Right atrium auricular region (tissue), 2 donors: ENCODE measurements at regions not wholly inside any gene's neighbourhood (a gene's known extent, or its start where the extent isn't known, plus 50 kb on each side); places are given as distances from the start of the nearest gene placed in this dataset.

ENCODE experiments used
- DNase-seq: peaks from one replicate; pipeline ENCODE4 v3.0.0-alpha.2; 2019; ENCODE audit warnings: low spot score
- H3K27ac ChIP-seq, 2 donors: fragments of 200-600 bp; sonication (generic); 1 replicate in 1 of 2; 2 replicates in 1 of 2; pipeline ENCODE4 v1.5.1; 2016 to 2019
- H3K27me3 ChIP-seq, 2 donors: fragments of 200-600 bp; sonication (generic); one replicate each; pipeline versions ENCODE4 v1.5.1 to v1.6.0; 2017 to 2019
- H3K36me3 ChIP-seq: fragments of 200-600 bp; sonication (generic); one replicate; pipeline ENCODE4 v1.5.1; 2016
- H3K4me1 ChIP-seq, 2 donors: fragments of 200-600 bp; sonication (generic); one replicate each; pipeline versions ENCODE4 v1.5.1 to v1.6.0; 2017 to 2019
- H3K4me3 ChIP-seq, 2 donors: fragments of 200-600 bp; sonication (generic); 1 replicate in 1 of 2; 2 replicates in 1 of 2; pipeline ENCODE4 v1.5.1; 2017 to 2019; ENCODE audit warnings: mild to moderate bottlenecking in 1 of 2, moderate library complexity in 1 of 2
- H3K9me3 ChIP-seq, 2 donors: fragments of 200-600 bp; sonication (generic); one replicate each; pipeline ENCODE4 v1.5.1; 2019
- TF ChIP-seq, protein P1 (sequence below), 2 donors: fragments of 200-600 bp; sonication (generic); IDR thresholded peaks; one replicate each; pipeline ENCODE4 v1.5.1; 2019; ENCODE audit warnings: antibody characterized with exemption in 2 of 2

DNA sequence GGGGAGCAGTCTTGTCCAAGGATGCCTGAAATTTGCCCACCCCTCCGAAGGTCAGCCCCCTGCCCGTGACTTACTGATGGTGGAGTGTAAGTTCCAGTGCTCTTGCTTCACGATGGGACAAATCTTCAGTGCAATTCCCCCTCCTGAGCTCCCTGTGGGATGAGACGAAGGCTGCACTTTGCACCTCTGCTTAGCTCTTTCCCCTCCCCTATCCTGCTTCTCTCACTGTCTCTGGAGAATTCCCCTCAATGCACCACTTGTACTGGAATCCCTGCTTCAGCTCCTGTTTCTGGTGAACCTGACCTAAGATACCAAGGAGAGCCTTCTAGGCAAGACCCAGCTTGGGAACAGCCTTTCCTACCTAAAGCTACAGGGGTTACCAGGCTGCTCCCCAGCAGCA is 122.9 kb upstream of the ZMIZ1 start:
- Histone ChIP-seq H3K27me3 (no peaks in the 10 kb centered on the region), H3K4me1 (peaks cover 0 to 19% of the 10 kb centered on the region in 2 donors), H3K4me3 (no peak overlapping the region), H3K36me3 (no peaks in the 10 kb centered on the region), H3K27ac (no peak overlapping the region), H3K9me3 (peaks cover 0 to 10% of the 10 kb centered on the region in 2 donors)
- DNase-seq = no peak
- TF ChIP-seq, protein P1, sequence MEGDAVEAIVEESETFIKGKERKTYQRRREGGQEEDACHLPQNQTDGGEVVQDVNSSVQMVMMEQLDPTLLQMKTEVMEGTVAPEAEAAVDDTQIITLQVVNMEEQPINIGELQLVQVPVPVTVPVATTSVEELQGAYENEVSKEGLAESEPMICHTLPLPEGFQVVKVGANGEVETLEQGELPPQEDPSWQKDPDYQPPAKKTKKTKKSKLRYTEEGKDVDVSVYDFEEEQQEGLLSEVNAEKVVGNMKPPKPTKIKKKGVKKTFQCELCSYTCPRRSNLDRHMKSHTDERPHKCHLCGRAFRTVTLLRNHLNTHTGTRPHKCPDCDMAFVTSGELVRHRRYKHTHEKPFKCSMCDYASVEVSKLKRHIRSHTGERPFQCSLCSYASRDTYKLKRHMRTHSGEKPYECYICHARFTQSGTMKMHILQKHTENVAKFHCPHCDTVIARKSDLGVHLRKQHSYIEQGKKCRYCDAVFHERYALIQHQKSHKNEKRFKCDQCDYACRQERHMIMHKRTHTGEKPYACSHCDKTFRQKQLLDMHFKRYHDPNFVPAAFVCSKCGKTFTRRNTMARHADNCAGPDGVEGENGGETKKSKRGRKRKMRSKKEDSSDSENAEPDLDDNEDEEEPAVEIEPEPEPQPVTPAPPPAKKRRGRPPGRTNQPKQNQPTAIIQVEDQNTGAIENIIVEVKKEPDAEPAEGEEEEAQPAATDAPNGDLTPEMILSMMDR (IDR thresholded peaks at IDR 0.05) = no peak

DNA sequence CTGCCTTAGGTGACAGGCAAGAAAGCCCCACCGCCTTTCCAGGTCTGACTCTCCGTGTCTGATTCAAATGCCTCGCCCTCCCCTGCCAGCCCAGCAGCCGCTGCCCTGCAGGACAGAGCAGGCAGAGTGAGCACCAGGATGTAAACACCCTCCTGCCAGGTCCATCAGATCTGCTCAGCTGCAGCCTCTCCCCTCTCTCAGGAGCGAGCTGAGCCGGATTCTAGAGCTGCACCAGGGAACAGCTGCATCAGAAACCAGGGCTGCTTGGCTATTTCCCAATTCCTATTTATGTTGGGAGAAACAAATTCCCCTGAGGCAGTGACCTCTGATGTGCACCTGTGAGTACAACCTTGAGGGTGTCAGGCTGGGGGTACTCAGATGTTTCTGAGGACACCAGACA is 121.5 kb upstream of the ZMIZ1 start:
- Histone ChIP-seq H3K27me3 (no peaks in the 10 kb centered on the region), H3K9me3 (peaks cover 0 to 10% of the 10 kb centered on the region in 2 donors), H3K4me3 (no peak overlapping the region), H3K36me3 (no peaks in the 10 kb centered on the region), H3K27ac (no peak overlapping the region), H3K4me1 (peaks cover 0 to 27% of the 10 kb centered on the region in 2 donors)
- TF ChIP-seq, protein P1 (IDR thresholded peaks at IDR 0.05) = no peak
- DNase-seq = no peak

DNA sequence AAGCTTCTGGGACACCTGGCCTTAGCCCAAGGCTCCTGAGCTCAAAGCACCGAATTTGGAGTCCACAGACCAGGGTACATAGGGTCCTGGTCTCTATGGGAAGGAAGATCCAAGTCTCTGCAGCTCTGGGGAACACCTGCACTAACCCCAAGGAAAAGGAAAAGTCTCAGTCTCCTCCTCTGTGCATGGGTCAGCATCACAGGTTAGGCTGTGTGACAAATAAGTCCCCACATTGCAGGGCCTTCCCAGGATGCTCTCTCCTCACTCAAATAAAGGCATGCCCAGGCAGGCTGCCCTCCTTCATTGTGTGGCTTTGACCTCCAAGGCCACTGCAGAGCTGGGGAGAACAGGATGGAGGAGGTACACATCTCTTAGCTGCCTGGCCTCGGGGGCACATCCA is 121.0 kb upstream of the ZMIZ1 start:
- TF ChIP-seq, protein P1 (IDR thresholded peaks at IDR 0.05) = no peak
- no peaks in the 10 kb centered on the region for H3K27me3 ChIP-seq
- no peak for DNase-seq
- H3K9me3 ChIP-seq = peaks cover 0 to 7% of the 10 kb centered on the region in 2 donors
- no peak overlapping the region for H3K4me3 ChIP-seq
- peaks cover 0 to 27% of the 10 kb centered on the region in 2 donors for H3K4me1 ChIP-seq
- no peak overlapping the region for H3K27ac ChIP-seq
- H3K36me3 ChIP-seq = no peaks in the 10 kb centered on the region

DNA sequence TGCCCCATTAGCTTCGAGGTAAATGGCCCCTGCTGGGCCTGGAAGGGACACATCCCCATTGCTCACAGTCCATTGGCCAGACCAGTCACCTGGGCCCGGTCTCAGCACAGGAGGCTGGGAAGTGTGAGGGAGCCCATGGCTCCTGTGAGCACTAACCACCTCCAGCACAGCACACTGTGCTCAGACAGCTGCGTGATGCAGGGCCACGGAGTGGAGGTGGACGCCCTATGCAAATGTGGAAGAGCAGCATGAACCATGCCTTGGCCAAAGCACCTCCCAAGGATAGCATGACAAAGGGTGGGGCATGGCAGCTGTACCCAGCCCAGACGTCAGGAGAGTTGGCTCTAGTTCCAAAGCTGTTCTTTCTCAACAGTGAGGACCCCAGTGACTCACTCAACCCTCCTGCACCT is 120.1 kb upstream of the ZMIZ1 start:
- TF ChIP-seq, protein P1 (IDR thresholded peaks at IDR 0.05) = no peak
- Histone ChIP-seq H3K9me3 (no peaks in the 10 kb centered on the region), H3K27ac (no peak overlapping the region), H3K4me1 (peaks cover 0 to 33% of the 10 kb centered on the region in 2 donors), H3K36me3 (no peaks in the 10 kb centered on the region), H3K4me3 (no peak overlapping the region), H3K27me3 (no peaks in the 10 kb centered on the region)
- DNase-seq = no peak

DNA sequence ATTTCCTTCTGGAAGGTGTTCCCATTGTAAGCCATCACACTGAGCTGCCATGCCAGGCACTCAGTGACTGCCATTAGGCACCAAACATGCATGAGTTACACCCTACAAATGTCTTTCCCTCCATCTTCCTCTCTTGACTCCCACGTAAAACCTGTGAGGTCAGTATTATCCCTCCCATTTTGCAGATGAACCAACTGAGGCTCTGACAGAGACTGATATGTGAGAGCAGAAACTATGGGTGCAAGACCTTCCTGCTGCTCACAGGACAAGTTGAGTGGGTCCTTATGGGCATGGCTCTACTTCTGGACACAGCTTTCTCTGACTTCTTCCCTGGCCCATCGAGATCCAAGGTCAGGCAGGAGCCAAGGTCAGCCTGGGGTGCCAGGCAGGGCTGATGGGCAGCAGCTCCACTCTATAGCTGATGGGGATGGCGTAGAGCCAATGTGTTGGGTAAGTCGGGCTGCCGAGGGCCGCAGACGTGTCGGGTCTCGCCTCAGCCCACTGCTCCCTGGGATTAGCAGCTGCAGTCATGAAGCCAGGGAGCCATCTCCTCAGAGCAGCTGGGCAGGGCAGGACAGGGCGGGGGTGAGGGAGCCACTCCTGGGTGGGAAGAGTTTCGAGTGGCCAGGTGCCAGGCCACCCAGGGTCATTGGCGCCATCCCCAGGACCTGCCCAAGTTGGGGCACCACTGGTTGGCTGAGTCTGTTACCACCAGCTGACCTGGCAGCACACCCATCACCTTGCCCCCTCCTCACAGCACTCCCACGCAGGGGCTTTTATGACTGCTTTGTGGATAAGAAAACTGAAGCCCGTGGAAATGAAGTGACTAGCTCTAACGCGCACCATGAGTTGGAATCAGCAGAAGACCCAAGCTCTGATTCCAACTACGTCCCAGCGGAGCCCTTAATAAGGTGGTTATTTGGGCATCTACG is 117.8 kb upstream of the ZMIZ1 start:
- Histone ChIP-seq H3K9me3 (no peaks in the 10 kb centered on the region), H3K27ac (no peak overlapping the region), H3K27me3 (no peaks in the 10 kb centered on the region), H3K36me3 (no peaks in the 10 kb centered on the region), H3K4me1 (peaks cover 0 to 16% of the 10 kb centered on the region in 2 donors), H3K4me3 (no peak overlapping the region)
- DNase-seq = no peak
- TF ChIP-seq, protein P1 (IDR thresholded peaks at IDR 0.05) = no peak
